ENCODE measurements at regions not wholly inside any gene's neighbourhood (a gene's known extent, or its start where the extent isn't known, plus 50 kb on each side); places are given as distances from the start of the nearest gene placed in this dataset.
A peak's percentile ranks its signal among the peaks of the same experiment; 100 is the strongest.

GRCh38 chr10:62724465-62724864 lies 80.1 kb upstream of the ADO start:
- H3K36me3 ChIP-seq (ENCODE audit: insufficient read depth, low read length), result no peaks in the 10 kb centered on the region
- H3K4me3 ChIP-seq (ENCODE audit: low read length), result no peak overlapping the region
- H3K4me1 ChIP-seq (ENCODE audit: insufficient read depth, low read length), result no peaks in the 10 kb centered on the region
- DNase-seq, result no peak
- H3K36me3 Mint-ChIP-seq, result peaks cover 0 to 2% (median 0%) of the 10 kb centered on the region in 3 donors
- H3K27me3 Mint-ChIP-seq, result peaks cover 0 to 3% of the 10 kb centered on the region in 2 donors
- no peaks in the 10 kb centered on the region for H3K9me3 Mint-ChIP-seq
- CTCF ChIA-PET, result interaction anchor here (1.0 kb wide), 2 partner anchors 25 to 55 kb away, joined by 3 read pairs; no protein-coding TSS in a partner anchor
- no peak overlapping the region for H3K4me3 Mint-ChIP-seq
- H3K4me1 Mint-ChIP-seq, result peaks cover 9 to 27% (median 15%) of the 10 kb centered on the region in 3 donors
- POLR2A ChIA-PET, result no interaction called here
- no peak overlapping the region for H3K27ac Mint-ChIP-seq
- no peaks in the 10 kb centered on the region for H3K9me3 ChIP-seq (ENCODE audit: low read length)
- H3K27ac ChIP-seq (ENCODE audit: low read depth, low read length), result no peak overlapping the region
- H3K27me3 ChIP-seq (ENCODE audit: insufficient read depth, low read length, poor library complexity, severe bottlenecking), result no peaks in the 10 kb centered on the region

- CTCF ChIA-PET, result no interaction called here
- Mint-ChIP-seq H3K4me3 (no peak overlapping the region), H3K27ac (peak overlapping the region in 1 of 8 donors; percentile 7), H3K27me3 (peaks cover 0 to 3% of the 10 kb centered on the region in 2 donors), H3K36me3 (peaks cover 0 to 2% (median 0%) of the 10 kb centered on the region in 3 donors), H3K4me1 (peaks cover 9 to 27% (median 15%) of the 10 kb centered on the region in 3 donors), H3K9me3 (no peaks in the 10 kb centered on the region)
- no peak overlapping the region for H3K27ac ChIP-seq (ENCODE audit: low read depth, low read length)
- DNase-seq, result no peak
- POLR2A ChIA-PET, result no interaction called here
- H3K9me3 ChIP-seq (ENCODE audit: low read length), result no peaks in the 10 kb centered on the region
- no peaks in the 10 kb centered on the region for H3K36me3 ChIP-seq (ENCODE audit: insufficient read depth, low read length)
- H3K4me1 ChIP-seq (ENCODE audit: insufficient read depth, low read length), result no peaks in the 10 kb centered on the region
- H3K27me3 ChIP-seq (ENCODE audit: insufficient read depth, low read length, poor library complexity, severe bottlenecking), result no peaks in the 10 kb centered on the region
- H3K4me3 ChIP-seq (ENCODE audit: low read length), result no peak overlapping the region
Observed at GRCh38 chr10:62726142-62726541, 78.4 kb upstream of the ADO start.

GRCh38 chr10:62726638-62727037 lies 77.9 kb upstream of the ADO start:
- ChIA-PET CTCF (no interaction called here), POLR2A (no interaction called here)
- H3K9me3 ChIP-seq (ENCODE audit: low read length), result no peaks in the 10 kb centered on the region
- DNase-seq, result no peak
- Mint-ChIP-seq H3K4me1 (peaks cover 12 to 30% (median 19%) of the 10 kb centered on the region in 3 donors), H3K36me3 (peaks cover 0 to 2% (median 0%) of the 10 kb centered on the region in 3 donors), H3K4me3 (no peak overlapping the region), H3K9me3 (no peaks in the 10 kb centered on the region), H3K27ac (no peak overlapping the region), H3K27me3 (peaks cover 0 to 3% of the 10 kb centered on the region in 2 donors)
- H3K4me3 ChIP-seq (ENCODE audit: low read length), result no peak overlapping the region
- no peaks in the 10 kb centered on the region for H3K4me1 ChIP-seq (ENCODE audit: insufficient read depth, low read length)
- no peaks in the 10 kb centered on the region for H3K27me3 ChIP-seq (ENCODE audit: insufficient read depth, low read length, poor library complexity, severe bottlenecking)
- no peaks in the 10 kb centered on the region for H3K36me3 ChIP-seq (ENCODE audit: insufficient read depth, low read length)
- H3K27ac ChIP-seq (ENCODE audit: low read depth, low read length), result no peak overlapping the region

- Mint-ChIP-seq H3K9me3 (no peaks in the 10 kb centered on the region), H3K27ac (no peak overlapping the region), H3K4me1 (peaks cover 12 to 33% (median 19%) of the 10 kb centered on the region in 3 donors), H3K27me3 (peaks cover 0 to 2% of the 10 kb centered on the region in 2 donors), H3K4me3 (no peak overlapping the region), H3K36me3 (peaks cover 0 to 2% (median 0%) of the 10 kb centered on the region in 3 donors)
- ChIA-PET POLR2A (no interaction called here), CTCF (interaction anchor here (1.6 kb wide), 1 partner anchor 90 kb away, joined by 6 read pairs; no protein-coding TSS in a partner anchor)
- no peaks in the 10 kb centered on the region for H3K9me3 ChIP-seq (ENCODE audit: low read length)
- no peaks in the 10 kb centered on the region for H3K27me3 ChIP-seq (ENCODE audit: insufficient read depth, low read length, poor library complexity, severe bottlenecking)
- H3K4me1 ChIP-seq (ENCODE audit: insufficient read depth, low read length), result peaks cover 10% of the 10 kb centered on the region
- no peak overlapping the region for H3K4me3 ChIP-seq (ENCODE audit: low read length)
- H3K27ac ChIP-seq (ENCODE audit: low read depth, low read length), result no peak overlapping the region
- H3K36me3 ChIP-seq (ENCODE audit: insufficient read depth, low read length), result no peaks in the 10 kb centered on the region
- DNase-seq, result no peak
Observed at GRCh38 chr10:62727934-62728333, 76.6 kb upstream of the ADO start.

GRCh38 chr10:62728479-62728878 lies 76.0 kb upstream of the ADO start:
- H3K4me1 ChIP-seq (ENCODE audit: insufficient read depth, low read length), result peaks cover 14% of the 10 kb centered on the region
- Mint-ChIP-seq H3K27ac (no peak overlapping the region), H3K27me3 (peaks cover 0 to 2% of the 10 kb centered on the region in 2 donors), H3K4me3 (peak overlapping the region in 1 of 7 donors; percentile 47), H3K36me3 (peaks cover 0 to 2% (median 0%) of the 10 kb centered on the region in 3 donors), H3K9me3 (no peaks in the 10 kb centered on the region), H3K4me1 (peaks cover 12 to 33% (median 19%) of the 10 kb centered on the region in 3 donors)
- no peak overlapping the region for H3K27ac ChIP-seq (ENCODE audit: low read depth, low read length)
- H3K9me3 ChIP-seq (ENCODE audit: low read length), result no peaks in the 10 kb centered on the region
- no peaks in the 10 kb centered on the region for H3K36me3 ChIP-seq (ENCODE audit: insufficient read depth, low read length)
- no peak overlapping the region for H3K4me3 ChIP-seq (ENCODE audit: low read length)
- H3K27me3 ChIP-seq (ENCODE audit: insufficient read depth, low read length, poor library complexity, severe bottlenecking), result no peaks in the 10 kb centered on the region
- ChIA-PET CTCF (interaction anchor here (1.4 to 1.6 kb wide), 2 partner anchors 89 to 91 kb away, joined by 5 to 6 read pairs; no protein-coding TSS in a partner anchor), POLR2A (interaction anchor here (0.7 kb wide), 1 partner anchor 530 kb away, joined by 3 read pairs; no protein-coding TSS in a partner anchor)
- DNase-seq, result no peak

- peak; percentile 22 to 81 (median 71) for DNase-seq
- no peak overlapping the region for H3K27ac Mint-ChIP-seq
- H3K4me3 Mint-ChIP-seq, result peak overlapping the region in 5 of 7 donors; percentile 12 to 63 (median 48)
Observed at GRCh38 chr10:62732841-62733653, 71.5 kb upstream of the ADO start.

GRCh38 chr10:62733654-62734293 lies 70.7 kb upstream of the ADO start:
- H3K36me3 ChIP-seq (ENCODE audit: insufficient read depth, low read length), result no peaks in the 10 kb centered on the region
- peaks cover 5 to 12% (median 9%) of the 10 kb centered on the region in 3 donors for H3K4me1 Mint-ChIP-seq
- H3K9me3 ChIP-seq (ENCODE audit: low read length), result no peaks in the 10 kb centered on the region
- POLR2A ChIA-PET, result interaction anchor here (0.6 to 1.4 kb wide), 8 partner anchors 21 to 98 kb away, joined by 3 to 11 read pairs (median 4); partner anchors contain the start of genes ADO and EGR2
- CTCF ChIA-PET, result interaction anchor here (0.7 to 2.3 kb wide), 10 partner anchors 40 to 97 kb away, joined by 3 to 10 read pairs (median 3); partner anchors contain the start of gene EGR2
- H3K4me1 ChIP-seq (ENCODE audit: insufficient read depth, low read length), result peaks cover 44% of the 10 kb centered on the region
- H3K36me3 Mint-ChIP-seq, result no peaks in the 10 kb centered on the region
- DNase-seq, result peak in 1 of 5 donors; percentile 13
- H3K27ac ChIP-seq (ENCODE audit: low read depth, low read length), result peak overlapping the region; percentile 8
- H3K27ac Mint-ChIP-seq, result no peak overlapping the region
- no peak overlapping the region for H3K4me3 ChIP-seq (ENCODE audit: low read length)
- H3K9me3 Mint-ChIP-seq, result no peaks in the 10 kb centered on the region
- no peaks in the 10 kb centered on the region for H3K27me3 ChIP-seq (ENCODE audit: insufficient read depth, low read length, poor library complexity, severe bottlenecking)
- no peaks in the 10 kb centered on the region for H3K27me3 Mint-ChIP-seq
- peak overlapping the region in 4 of 7 donors; percentile 12 to 63 (median 50) for H3K4me3 Mint-ChIP-seq

More at GRCh38 chr10:62732841-62733653, 71.5 kb upstream of the ADO start:
- no peaks in the 10 kb centered on the region for H3K36me3 ChIP-seq (ENCODE audit: insufficient read depth, low read length)
- no peaks in the 10 kb centered on the region for H3K27me3 ChIP-seq (ENCODE audit: insufficient read depth, low read length, poor library complexity, severe bottlenecking)
- H3K4me3 ChIP-seq (ENCODE audit: low read length), result no peak overlapping the region
- Mint-ChIP-seq H3K9me3 (no peaks in the 10 kb centered on the region), H3K4me1 (peaks cover 10 to 20% (median 16%) of the 10 kb centered on the region in 3 donors), H3K27me3 (no peaks in the 10 kb centered on the region), H3K36me3 (no peaks in the 10 kb centered on the region)
- ChIA-PET POLR2A (interaction anchor here (0.9 to 1.4 kb wide), 9 partner anchors 41 to 97 kb away, joined by 3 to 11 read pairs (median 4); partner anchors contain the start of genes ADO and EGR2), CTCF (interaction anchor here (0.7 to 2.3 kb wide), 13 partner anchors 16 to 100 kb away, joined by 3 to 10 read pairs (median 3); partner anchors contain the start of gene EGR2)
- no peaks in the 10 kb centered on the region for H3K9me3 ChIP-seq (ENCODE audit: low read length)
- H3K27ac ChIP-seq (ENCODE audit: low read depth, low read length), result peak overlapping the region; percentile 8
- H3K4me1 ChIP-seq (ENCODE audit: insufficient read depth, low read length), result peaks cover 44% of the 10 kb centered on the region
